ENCODE measurements at regions not wholly inside any gene's neighbourhood (a gene's known extent, or its start where the extent isn't known, plus 50 kb on each side); places are given as distances from the start of the nearest gene placed in this dataset.

DNA sequence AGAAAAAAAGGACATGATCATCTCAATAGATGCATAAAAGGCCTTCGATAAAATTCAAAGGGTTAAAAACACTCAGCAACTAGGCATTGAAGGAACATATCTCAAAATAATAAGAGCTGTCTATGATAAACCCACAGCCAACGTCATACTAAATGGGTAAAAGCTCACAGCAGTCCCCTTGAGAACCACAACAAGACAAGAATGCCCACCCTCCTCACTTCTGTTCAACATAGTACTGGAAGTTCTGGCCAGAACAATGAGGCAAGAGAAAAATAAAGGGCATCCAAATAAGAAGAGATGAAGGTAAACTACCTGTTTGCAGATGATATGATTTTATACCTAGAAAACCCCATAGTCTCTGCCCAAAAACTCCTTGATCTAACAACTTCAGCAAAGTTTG, 619.7 kb upstream of the LMCD1 start:
- Histone ChIP-seq H4K20me1 (ENCODE audit: insufficient read depth) (no peaks in the 10 kb centered on the region), H3K9ac (ENCODE audit: low read length) (no peak overlapping the region), H3K36me3 (ENCODE audit: insufficient read depth, low read length) (no peaks in the 10 kb centered on the region), H3F3A (ENCODE audit: insufficient read depth, low read length, poor library complexity, severe bottlenecking) (no peaks in the 10 kb centered on the region), H3K27me3 (ENCODE audit: insufficient read depth, low read depth, low read length) (no peaks in the 10 kb centered on the region), H3K9me2 (ENCODE audit: insufficient read depth, low read length) (no peaks in the 10 kb centered on the region), H3K4me3 (ENCODE audit: low read length) (no peak overlapping the region), H3K79me2 (replicated peaks; ENCODE audit: insufficient read depth, low read length) (no peaks in the 10 kb centered on the region), H2AFZ (ENCODE audit: low read depth, low read length) (no peak overlapping the region), H3K4me2 (ENCODE audit: low read length) (no peak overlapping the region), H3K9me3 (ENCODE audit: low read length) (peaks cover 3% of the 10 kb centered on the region), H3K27ac (ENCODE audit: low read length) (no peak overlapping the region)
- TF ChIP-seq EZH2 (IDR thresholded peaks at IDR 0.05; ENCODE audit: borderline replicate concordance, insufficient read depth, low read length, poor library complexity, severe bottlenecking) (no peak), TAF1 (IDR thresholded peaks at IDR 0.05; ENCODE audit: low read depth) (no peak), MXI1 (conservative IDR thresholded peaks at IDR 0.05; ENCODE audit: poor library complexity, severe bottlenecking) (no peak), EP300 (conservative IDR thresholded peaks at IDR 0.05; ENCODE audit: poor library complexity, severe bottlenecking) (no peak), RAD21 (conservative IDR thresholded peaks at IDR 0.05) (no peak), SMC3 (conservative IDR thresholded peaks at IDR 0.05; ENCODE audit: poor library complexity) (no peak)

DNA sequence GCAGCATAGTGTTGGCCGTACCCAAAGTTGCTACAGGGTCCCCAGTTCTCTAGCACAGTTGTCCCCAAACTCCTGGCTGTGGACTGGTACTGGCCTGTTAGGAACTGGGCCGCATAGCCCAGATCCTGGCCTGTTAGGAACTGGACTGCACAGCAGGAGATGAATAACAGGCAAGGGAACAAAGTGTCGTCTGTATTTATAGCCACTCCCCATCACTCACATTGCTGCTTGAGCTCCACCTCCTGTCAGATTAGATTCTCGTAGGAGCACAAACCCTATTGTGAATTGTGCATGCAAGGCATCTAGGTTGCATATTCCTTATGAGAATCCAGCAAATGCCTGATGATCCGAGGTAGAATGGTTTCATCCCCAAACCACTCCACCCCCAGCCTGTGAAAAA, 604.0 kb upstream of the LMCD1 start:
- H3K36me3 ChIP-seq (ENCODE audit: insufficient read depth, low read length) = no peaks in the 10 kb centered on the region
- no peaks in the 10 kb centered on the region for H3K9me2 ChIP-seq (ENCODE audit: insufficient read depth, low read length)
- no peak overlapping the region for H3K4me2 ChIP-seq (ENCODE audit: low read length)
- H3K4me3 ChIP-seq (ENCODE audit: low read length) = no peak overlapping the region
- H3K79me2 ChIP-seq (replicated peaks; ENCODE audit: insufficient read depth, low read length) = no peaks in the 10 kb centered on the region
- H2AFZ ChIP-seq (ENCODE audit: low read depth, low read length) = no peak overlapping the region
- H3K9ac ChIP-seq (ENCODE audit: low read length) = no peak overlapping the region
- H4K20me1 ChIP-seq (ENCODE audit: insufficient read depth) = no peaks in the 10 kb centered on the region
- TF ChIP-seq EZH2 (IDR thresholded peaks at IDR 0.05; ENCODE audit: borderline replicate concordance, insufficient read depth, low read length, poor library complexity, severe bottlenecking) = no peak
- no peak for TF ChIP-seq RAD21 (conservative IDR thresholded peaks at IDR 0.05)
- no peak for TF ChIP-seq SMC3 (conservative IDR thresholded peaks at IDR 0.05; ENCODE audit: poor library complexity)
- no peak for TF ChIP-seq CTCF (IDR thresholded peaks at IDR 0.05; ENCODE audit: poor library complexity, severe bottlenecking)
- no peak for TF ChIP-seq POLR2AphosphoS5 (IDR thresholded peaks at IDR 0.05)
- TF ChIP-seq REST (IDR thresholded peaks at IDR 0.05; ENCODE audit: borderline replicate concordance) = no peak
- TF ChIP-seq TAF1 (IDR thresholded peaks at IDR 0.05; ENCODE audit: low read depth) = no peak
- TF ChIP-seq MXI1 (conservative IDR thresholded peaks at IDR 0.05; ENCODE audit: poor library complexity, severe bottlenecking) = no peak
- TF ChIP-seq EP300 (conservative IDR thresholded peaks at IDR 0.05; ENCODE audit: poor library complexity, severe bottlenecking) = no peak
- H3K27ac ChIP-seq (ENCODE audit: low read length) = no peak overlapping the region
- H3K27me3 ChIP-seq (ENCODE audit: insufficient read depth, low read depth, low read length) = no peaks in the 10 kb centered on the region
- H3F3A ChIP-seq (ENCODE audit: insufficient read depth, low read length, poor library complexity, severe bottlenecking) = no peaks in the 10 kb centered on the region
- no peaks in the 10 kb centered on the region for H3K9me3 ChIP-seq (ENCODE audit: low read length)
